ENCODE measurements at regions not wholly inside any gene's neighbourhood (a gene's known extent, or its start where the extent isn't known, plus 50 kb on each side); places are given as distances from the start of the nearest gene placed in this dataset.
"Not testable (repeated sequence)": the region's sequence is repeated elsewhere in the genome, so short reads cannot be mapped to it uniquely, and the experiment has no call there.

- no peak for DNase-seq
Measured at GRCh38 chr7:153393666-153394065, 634.1 kb downstream of the ACTR3B start.

DNA sequence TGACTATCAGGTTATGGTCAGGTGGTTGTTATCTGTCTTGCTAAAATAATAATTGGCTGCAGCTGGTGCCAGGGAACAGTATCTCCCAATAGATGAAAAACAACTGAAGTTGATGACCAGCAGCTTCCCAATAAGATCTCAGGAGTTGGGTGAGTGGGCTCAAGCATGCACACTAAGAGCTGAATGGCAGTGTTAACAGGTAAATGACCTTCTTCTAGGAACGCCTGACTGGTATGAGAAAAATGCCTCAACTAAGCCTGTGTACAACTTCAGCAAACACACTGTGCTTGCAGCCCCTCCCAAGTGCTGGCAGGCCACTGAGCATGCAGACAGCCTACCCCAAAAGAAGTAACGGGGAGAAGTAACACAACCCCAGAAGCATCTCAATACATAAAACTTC is 636.9 kb downstream of the ACTR3B start:
- DNase-seq: no peak

GRCh38 chr7:153397459-153397858 is 637.9 kb downstream of the ACTR3B start:
- no peak for DNase-seq

DNA sequence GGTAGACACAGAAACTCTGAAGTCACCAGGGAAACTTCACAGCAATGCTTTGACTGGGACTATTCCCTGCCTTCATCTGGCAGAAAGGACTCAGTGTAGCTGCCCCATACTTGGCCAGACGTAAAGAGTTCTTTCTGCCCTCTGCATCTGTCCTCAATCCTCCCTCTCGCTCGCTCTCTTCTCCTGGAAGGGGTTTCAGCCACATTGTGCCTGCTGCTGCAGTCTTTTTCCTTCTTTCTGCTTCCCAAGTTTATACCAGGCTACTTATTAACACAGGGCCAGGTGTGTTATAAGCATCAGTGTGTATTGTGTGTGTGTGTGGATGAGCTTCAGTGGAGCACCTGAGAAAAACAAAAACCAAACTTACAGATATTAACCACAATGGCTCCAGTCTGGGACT is 638.4 kb downstream of the ACTR3B start:
- no peak for DNase-seq

- no peak for DNase-seq
Measured at GRCh38 chr7:153398370-153398769, 638.8 kb downstream of the ACTR3B start.

DNA sequence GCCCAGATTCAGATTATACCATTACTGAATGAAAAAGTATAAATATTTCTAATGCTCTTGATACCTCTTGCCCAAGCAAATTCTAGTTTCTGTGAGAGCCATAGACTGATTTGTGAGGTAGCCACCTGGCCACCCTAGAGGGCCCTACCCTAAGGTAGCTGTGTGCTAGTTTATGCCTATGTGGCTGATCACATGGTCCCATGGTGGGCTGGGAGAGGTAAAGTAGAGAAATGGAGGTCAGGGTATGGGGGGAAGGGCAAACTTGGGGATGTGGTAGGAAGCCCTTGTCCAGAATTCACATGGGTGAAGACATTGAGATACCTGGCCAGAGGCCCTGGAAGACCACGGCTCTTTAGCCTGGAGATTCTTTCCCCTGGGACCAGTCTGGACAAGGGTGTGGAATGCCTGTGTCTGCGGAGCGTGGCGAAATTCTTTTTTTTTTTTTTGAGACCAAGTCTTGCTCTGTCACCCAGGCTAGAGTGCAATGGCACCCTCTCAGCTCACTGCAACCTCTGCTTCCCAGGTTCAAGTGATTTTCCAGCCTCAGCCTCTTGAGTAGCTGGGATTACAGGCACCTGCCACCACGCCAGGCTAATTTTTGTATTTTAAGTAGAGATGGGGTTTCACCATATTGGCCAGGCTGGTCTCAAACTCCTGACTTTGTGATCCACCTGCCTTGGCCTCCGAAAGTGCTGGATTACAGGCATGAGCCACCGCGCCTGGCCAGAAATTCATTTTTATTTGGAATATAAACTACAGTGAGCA is 639.4 kb downstream of the ACTR3B start:
- no peak for DNase-seq

DNA sequence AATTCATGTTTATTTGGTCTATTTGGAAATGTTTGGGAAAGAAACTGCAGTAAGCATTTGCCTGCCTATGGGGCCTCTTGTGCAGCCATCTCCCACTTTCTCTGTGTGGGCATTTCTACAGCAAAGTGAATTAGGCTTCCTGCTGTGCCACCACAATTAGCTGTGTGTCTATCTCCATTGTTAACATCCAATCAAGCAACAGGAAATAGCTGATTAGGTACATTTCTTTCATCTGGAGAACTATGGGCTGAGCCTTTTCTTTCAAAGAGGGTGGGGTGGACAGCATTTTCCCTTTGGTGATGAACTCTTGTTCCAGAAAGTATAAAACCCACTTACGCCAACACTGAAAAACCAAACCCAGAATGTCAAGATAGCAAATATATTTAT is 640.0 kb downstream of the ACTR3B start:
- DNase-seq: no peak

DNA sequence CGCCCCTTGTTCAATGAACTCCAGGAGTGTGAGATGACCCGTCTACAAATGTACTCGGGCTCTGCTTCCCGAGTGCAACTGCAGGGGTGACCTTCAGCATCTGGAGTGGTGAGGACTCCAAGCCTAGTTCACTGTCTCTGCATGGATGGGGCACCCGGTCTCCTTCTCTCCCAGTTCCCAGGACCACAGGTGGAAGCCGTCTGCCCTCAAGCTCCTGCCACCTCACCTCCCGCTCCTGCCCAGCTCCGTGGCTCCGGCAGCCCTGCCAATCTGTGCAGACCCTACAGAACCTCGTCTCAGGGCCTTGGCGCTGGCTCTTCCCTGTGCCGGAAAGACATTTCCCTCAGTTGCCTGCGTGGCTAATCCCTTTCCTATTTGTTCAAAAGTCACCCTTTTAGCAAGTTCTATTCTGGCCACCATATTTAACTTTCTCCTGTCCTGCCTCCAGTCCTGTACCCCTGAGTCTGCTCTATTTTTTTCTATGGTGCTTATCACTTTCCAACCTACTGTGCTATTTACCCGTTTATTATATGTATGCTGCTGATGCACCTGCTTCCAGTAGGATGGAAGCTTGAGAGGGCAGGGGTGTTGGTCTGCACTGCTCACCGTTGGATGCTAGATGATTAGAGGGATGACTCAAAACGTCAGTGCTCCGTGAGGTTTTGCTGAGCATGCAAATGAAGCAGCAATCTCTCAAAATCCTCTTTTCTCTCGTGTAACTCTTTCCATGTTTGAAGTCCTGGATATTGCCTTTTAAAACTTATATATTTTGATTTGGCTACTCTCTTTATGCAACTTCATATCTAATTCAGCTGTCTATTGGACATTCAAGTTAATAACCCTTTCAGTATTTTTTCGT is 641.4 kb downstream of the ACTR3B start:
- no peak for DNase-seq

DNA sequence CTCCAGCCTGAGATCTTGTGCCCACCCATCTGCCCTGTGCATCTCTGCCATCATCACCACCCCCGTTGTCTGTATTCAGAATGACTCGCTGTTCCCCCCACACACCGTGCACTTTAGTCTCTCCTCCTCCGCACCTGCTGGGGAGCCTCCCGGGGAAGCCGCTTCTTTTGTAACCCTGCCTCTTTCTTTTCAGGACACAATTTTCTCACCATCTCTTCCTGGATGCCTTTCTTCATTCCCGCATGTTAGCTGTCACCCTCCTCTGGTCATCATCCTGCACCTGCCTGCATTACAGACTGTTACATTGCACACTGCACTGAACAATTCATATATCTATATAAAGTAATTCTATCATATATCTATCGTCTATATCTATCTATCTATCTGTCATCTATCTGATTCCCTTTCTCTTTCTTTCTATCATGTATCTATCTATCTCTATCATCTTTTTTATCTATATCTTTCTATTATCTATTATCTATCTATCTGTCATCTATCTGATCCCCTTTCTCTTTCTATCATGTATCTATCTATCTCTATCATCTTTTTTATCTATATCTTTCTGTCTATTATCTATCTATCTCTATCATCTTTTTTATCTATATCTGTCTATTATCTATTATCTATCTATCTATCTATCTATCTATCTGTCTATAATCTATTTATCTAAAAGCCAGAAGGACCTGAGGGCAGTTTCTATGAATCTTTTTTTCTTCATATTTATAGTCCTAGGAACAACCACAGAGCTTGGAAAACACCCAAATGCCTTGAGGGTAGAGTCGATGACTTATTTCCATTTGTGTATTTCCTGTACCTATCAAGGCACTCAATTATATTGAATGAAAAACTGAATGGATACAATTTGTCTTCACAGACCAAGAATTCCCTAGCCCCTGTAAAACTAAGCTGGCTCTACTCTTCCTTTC is 642.5 kb downstream of the ACTR3B start:
- no peak for DNase-seq

DNA sequence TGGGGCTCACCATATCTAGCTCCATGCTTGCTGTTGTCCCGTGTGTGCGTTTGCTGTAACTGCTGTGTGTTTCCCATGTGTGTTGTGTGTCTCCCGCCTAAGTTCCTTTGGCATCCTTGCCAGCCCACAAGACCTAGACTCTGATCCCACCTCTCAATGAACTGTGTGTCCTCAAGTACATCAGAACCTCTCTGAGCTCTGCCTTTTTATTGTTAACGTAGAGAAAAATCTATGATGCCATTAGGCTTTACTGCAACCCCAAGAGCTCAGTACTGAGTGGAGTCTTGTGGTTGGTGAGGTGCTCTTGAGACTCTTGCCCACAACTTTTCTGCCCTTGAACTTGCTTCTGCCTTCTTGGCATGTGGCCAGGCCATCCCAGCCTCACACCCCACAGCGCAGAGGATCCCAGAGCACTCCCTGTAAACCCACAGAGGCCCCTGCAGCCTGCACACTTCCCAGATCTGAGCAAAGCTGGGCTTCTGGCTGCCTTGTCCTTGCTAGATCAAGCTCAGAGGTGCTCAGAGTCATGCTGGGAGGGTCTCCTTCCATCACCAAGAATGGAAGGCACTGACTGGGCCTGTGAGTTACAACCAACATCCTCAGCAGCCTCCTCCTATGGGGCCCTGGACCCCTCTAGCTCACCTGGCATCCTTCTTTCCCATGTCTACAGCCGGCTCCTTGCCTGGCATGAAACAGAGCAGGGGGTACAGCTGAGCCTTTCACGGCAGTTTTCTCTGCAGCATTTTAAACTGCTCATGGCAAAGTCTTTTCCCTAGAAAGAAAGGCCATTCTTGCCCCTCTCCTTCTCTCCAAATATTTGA is 643.4 kb downstream of the ACTR3B start:
- DNase-seq: no peak

DNA sequence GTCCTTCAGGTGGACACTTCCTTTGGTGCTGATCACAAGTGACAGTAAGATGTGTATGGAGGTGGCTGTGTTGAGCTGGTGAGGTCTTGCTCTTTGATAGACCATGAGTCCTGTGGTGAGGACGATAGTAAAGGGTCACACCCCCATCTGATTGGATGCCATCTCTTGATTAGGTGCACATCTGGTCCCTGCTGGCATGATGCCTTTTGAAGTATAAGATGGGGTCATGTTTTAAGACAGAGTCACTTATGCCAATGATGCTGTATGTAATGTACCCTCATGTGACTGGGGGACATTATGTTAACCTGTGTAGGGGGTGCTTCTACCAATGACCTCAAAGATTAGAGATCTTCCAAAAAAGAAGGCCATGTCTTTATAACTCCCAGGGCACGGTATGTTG is 644.6 kb downstream of the ACTR3B start:
- no peak for DNase-seq

DNA sequence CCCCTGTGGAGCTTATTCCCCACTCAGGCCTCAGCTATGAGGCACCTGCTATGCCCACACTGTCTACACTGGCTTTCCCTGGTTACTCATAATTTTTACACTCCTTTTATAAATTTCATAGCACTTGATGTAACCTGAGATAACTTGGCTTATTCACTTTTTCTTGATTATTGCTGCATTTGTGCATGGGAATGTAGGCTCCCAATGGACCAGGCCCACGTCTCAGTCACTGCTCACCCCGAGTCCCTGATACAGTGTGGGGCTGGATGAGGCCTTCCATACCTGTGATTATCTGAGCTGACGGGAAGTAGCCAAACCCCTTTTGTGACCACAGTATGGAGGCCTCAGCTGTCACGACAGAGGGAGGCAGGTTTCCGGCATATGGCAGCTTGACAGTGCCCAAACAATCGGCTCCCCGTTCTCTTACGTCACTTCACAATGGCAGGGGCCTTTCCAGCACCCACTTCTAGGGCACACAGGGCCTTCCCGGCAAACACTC is 645.3 kb downstream of the ACTR3B start:
- DNase-seq: no peak

- DNase-seq: no peak
Measured at GRCh38 chr7:153405704-153406485, 646.3 kb upstream of the DPP6 start.

DNA sequence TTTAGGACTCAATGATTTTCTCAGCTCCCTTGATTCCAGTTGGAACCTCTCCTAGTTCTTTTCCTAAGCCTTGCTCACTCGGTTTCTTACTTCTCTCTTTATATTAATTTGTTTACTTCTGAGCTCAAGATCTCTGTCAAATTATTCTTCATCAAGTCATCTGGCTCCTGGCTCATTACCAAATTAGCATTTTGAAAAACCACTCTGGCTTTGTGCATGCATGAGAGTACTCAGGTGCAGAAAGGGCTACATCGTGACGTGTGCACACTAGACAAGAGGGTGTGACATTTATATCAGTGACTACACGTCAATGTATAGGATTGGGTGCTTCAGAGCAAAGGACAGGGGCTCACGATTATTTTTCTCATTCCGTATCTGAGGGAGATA is 645.7 kb upstream of the DPP6 start:
- DNase-seq: no peak

- no peak for DNase-seq
Measured at GRCh38 chr7:153407291-153408046, 644.7 kb upstream of the DPP6 start.

- DNase-seq: no peak
Measured at GRCh38 chr7:153408360-153409335, 643.5 kb upstream of the DPP6 start.

DNA sequence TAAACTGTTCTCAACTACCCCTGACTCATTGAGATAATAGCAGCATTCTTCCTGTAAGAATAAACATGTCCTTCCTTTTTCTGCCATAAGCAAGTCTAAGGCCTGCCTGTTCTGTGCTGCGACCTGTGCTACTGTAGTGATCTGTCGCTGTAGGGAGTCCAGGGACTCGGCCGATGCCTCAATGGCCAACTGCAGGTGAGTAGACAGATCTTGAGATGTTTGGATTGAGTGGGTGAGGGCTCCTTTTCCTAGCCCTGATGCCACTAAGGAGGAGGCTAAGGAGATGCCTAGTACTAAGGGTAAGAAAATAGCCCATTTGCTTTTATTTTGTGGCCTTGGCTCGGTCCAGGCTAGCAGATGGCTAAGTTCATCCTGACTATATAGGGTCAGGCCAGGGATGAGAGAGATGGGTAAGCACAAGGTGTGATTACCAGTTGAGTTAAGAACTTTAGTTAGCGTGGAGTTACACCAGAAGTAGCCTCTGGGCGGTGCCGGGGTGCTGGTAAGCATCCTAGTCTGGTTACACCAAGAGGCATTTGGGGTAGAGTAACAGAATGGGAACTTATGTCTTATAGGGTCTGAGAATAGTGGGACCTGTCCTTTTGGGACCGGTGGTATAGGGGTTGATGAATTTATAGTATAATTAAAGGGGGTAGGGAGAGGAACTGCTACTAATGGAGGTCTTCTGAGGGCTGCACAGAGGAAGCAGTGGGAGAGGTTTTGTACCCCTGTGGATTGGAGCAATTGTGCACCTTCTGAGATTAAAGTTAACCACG is 642.4 kb upstream of the DPP6 start:
- DNase-seq: not testable (repeated sequence)

- DNase-seq: not testable (repeated sequence)
Measured at GRCh38 chr7:153410997-153411642, 641.1 kb upstream of the DPP6 start.
